HG03460 (cell line): ENCODE measurements at regions not wholly inside any gene's neighbourhood (a gene's known extent, or its start where the extent isn't known, plus 50 kb on each side); places are given as distances from the start of the nearest gene placed in this dataset.
"Not testable (repeated sequence)": the region's sequence is repeated elsewhere in the genome, so short reads cannot be mapped to it uniquely, and the experiment has no call there.

Experiments used
- ATAC-seq: cut with Tn5 transposase; IDR thresholded peaks from one replicate; pipeline ENCODE4 v1.9.1; 2021; ENCODE audit not compliant: unreplicated experiment

- ATAC-seq, result no peak
Observed at GRCh38 chr3:154684440-154684839, 254.4 kb upstream of the GPR149 start.

DNA sequence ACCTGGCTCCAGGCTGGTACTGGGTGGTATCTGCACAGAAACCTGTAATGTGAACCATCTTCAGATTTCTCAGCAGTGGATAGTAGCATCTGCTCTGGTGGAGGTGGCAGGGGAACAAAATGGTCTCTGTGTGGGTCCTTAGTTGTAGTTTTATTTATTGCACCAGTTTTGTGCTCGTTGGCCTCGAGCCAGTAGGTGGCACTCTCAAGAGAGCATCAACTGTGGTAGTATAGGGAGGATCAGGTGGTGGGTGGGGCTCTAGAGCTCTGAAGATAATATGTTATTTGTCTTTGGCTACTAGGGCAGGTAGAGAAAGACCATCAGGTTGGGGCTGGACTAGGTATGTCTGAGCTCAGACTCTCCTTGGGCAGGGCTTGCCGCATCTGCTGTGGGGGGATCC is 254.0 kb upstream of the GPR149 start:
- no peak for ATAC-seq

DNA sequence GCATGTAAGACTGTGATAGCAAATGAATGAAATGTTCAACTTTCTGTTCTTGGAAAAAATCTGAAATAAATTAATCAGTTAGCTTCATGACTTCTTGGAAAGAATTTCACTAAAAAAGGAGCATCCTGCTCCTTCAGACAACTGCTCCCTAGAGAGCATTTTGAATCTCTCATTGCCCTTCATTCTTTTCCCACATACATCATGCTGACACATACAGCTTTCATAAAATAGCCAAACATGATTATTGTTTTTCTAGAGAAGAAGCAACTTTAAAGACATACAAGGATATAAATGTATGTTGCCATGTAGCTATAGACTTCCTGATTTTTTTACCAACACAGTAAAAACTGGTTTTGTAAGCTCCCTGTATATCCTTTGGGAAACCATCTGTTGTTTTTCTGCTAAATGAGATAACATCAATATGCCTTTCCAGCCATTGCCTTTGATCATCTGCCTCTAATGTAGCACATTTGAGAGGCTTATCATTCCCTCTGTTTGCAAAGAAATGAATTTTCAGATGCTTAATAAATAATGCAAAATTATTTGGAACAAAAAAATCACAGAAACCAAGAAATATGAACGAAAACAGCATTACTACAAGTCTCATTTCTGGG is 248.2 kb upstream of the GPR149 start:
- ATAC-seq, result no peak

DNA sequence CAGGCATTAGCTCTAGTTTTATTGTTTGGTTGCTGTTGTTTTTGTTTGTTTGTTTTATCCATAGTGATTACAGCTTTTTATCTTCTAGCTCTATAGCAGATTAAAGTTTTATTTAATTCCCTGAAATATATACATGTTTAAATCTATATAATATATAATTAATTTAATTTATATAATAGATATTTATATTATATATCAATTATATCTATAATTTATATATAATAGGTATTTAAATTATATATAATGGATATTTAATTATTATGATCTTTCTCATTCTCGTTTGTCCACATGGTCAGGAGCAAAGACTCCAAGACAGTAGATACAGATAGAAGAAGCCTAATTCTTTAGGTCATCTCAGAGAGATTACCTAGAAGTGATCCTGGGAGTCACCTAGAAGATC is 238.8 kb upstream of the GPR149 start:
- ATAC-seq, result no peak

GRCh38 chr3:154668187-154668586 is 238.2 kb upstream of the GPR149 start:
- ATAC-seq, result no peak

- ATAC-seq, result no peak
Observed at GRCh38 chr3:154666542-154666941, 236.6 kb upstream of the GPR149 start.

- ATAC-seq, result no peak
Observed at GRCh38 chr3:154664714-154665113, 234.7 kb upstream of the GPR149 start.

- no peak for ATAC-seq
Observed at GRCh38 chr3:154662851-154663250, 232.9 kb upstream of the GPR149 start.

DNA sequence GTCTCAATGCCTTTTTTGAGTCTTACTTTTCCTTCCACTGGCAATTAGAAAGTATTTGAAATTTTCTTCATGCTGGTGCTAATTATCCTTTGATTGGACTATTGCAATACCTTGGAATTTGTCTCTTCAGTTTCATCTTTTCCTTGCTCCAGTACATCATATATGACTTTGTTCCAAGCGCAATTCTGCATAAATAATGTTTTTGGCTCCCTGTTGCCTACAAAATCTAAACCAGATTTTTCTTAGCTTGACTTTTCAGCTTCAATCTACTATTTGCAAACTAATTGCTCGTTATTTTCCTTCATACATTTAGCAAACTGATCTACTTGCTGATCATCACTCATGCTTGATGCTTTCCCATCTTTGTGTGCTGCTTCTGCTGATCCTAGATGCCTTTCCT is 230.8 kb upstream of the GPR149 start:
- no peak for ATAC-seq

- ATAC-seq, result no peak
Observed at GRCh38 chr3:154658000-154658399, 228.0 kb upstream of the GPR149 start.

DNA sequence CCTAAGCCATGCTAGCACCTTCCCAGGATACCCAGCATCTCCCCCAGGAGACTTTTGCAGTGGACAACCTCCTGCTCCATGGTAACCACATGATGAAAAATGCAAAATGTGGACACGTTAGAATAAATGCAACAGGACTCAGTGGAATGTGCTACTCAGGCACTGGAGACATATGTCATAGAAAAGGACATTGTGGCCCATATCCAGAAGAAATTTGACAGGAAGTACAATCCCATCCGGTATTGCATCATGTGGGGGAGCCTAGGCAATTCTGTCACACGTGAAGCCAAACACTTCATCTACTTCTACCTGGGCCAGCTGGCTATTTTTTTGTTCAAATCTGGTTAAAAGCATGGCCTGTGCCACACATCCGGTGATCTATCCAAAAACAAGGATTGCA is 227.2 kb upstream of the GPR149 start:
- ATAC-seq, result no peak

DNA sequence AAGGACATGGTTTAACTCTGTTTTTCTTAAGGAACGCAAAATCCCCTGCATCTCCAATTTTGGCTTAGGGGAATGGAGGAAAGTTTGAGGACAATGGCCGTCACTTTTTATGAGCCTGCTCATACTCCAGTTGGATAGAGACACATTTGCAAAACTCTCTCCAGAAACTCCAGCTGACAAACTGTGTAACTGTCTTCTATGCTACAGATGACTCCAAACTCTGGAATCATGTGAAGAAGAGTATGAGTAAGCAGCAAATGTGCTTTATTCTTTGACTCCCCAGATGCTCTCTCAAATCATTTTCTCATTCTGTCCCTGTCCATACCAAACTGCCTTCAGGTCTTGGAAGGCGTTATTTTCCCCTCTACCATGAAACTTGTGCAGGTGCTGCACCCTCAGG is 226.5 kb upstream of the GPR149 start:
- ATAC-seq, result no peak

- no peak for ATAC-seq
Observed at GRCh38 chr3:154642145-154642544, 212.2 kb upstream of the GPR149 start.

DNA sequence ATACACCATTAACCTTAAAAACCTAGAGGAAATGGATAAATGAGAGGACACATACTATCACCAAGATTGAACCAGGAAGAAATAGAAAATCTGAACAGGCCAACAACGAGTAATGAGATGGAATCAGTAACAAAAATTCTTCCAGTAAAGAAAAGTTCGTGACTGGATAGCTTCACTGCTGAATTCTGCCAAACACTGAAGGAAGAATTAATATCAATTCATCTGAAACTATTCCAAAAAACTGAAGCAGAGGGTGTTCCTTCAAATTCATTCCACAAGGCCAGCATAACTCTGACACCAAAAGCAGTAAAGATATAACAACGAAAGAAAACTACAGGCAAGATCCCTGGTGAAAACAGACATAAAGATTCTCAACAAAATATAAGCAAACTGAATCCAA is 195.8 kb upstream of the GPR149 start:
- ATAC-seq, result no peak

GRCh38 chr3:154619621-154620020 is 189.6 kb upstream of the GPR149 start:
- not testable (repeated sequence) for ATAC-seq

DNA sequence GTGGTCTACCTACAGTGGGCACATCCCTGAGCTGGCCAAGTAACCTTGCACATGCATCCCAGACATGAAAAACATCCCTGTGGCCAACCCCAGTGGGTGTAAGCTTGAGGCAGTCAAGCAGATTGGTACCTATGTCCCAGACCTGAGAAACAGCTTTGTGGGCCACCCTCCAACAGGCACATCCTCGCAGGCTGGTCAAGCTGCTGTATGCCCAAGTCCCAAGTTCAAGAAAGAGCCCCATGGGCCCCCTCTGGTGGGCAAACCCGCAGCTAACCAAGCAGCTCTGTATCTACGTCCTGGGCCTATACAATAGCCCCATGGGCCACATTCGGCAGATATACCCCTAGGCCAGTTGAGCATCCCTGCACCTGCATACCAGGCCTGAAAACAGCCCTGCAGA is 186.3 kb upstream of the GPR149 start:
- no peak for ATAC-seq

GRCh38 chr3:154615471-154615870 is 185.5 kb upstream of the GPR149 start:
- ATAC-seq, result no peak

DNA sequence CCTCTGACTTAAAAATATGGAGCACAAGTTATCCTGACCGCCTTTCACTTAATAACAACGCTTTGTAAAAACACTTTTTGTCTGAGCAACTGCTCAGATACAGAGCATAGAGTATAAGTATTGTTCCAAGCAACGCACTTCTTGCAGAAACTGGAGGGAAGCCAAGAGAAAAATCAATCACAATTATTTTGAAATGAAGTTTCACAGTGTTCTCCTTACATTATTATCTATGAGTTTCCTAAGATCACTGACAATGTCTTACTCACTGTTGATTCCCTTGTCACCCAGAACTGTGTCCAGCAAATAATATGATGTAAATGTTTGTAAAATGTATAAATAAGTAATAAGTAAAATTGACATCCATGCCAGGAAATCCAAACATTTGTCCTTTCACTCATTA is 184.6 kb upstream of the GPR149 start:
- ATAC-seq, result no peak

DNA sequence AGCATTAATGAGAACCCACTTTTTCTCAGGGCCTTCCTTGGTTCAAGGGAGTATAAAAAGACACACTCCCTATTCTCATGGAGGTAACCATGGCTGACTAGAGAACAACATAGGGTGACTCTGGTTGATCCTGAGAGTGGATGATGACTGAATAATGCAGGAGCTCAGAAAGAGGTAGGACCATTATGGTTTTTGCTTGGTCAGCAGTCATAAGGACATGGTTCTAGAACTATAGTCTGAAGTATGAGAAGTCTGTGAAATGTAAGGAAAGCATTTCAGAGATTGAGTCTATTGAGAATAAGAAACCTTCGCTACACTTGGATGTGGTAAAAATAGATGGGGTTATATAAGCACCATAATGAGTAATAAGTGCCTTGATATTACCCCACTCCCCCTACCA is 184.1 kb upstream of the GPR149 start:
- ATAC-seq, result no peak

- ATAC-seq, result no peak
Observed at GRCh38 chr3:154602241-154602640, 172.3 kb upstream of the GPR149 start.

DNA sequence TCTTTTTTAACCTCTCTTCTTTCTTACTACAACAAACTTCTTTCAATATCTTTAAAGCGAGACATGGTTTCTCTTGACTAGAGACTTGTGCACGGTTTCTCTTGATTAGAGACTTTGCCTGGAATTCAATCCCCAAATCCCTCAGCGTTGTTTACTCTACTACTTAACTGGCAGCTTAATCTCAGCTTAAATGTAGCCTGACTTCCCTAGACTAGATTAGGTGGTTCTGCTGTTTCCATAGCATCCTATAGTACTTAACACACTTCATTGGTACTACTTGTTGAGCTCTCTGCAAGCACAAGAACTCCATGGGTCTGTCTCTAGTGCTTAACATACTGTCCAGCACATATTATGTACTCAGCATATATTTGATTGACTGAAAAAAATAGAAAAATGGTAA is 168.2 kb upstream of the GPR149 start:
- ATAC-seq, result no peak

DNA sequence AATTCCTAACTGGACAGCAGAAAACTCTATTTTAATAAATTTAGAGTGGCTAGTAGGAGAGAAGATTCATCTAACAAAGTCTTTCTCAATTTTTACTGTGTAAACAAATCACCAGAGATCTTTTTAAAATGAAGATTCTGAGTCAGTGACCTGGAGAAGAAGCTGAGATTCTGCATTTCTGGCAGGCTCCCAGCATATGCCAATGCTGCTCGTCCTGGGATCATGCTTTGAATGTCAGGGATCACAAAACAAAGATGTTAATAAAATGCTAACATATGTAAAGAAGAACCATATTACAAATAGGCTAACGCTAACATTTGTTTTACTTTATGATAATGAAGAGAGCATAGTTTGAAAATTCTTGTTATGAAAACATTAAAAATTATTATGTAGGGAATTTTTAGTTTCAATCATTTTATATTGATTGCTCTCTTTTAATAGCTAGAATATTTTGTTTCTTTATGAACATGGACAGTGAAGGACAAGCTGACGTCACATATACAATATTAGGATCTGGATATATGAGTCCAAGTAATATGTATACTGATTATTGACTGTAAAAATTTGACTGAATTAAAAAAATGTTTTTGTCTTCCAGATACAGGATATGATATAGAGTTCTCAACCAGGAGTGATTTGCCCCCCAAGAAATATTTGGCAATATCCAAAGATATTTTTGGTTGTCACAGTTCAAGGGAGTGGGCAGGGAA is 160.8 kb upstream of the GPR149 start:
- ATAC-seq, result no peak

DNA sequence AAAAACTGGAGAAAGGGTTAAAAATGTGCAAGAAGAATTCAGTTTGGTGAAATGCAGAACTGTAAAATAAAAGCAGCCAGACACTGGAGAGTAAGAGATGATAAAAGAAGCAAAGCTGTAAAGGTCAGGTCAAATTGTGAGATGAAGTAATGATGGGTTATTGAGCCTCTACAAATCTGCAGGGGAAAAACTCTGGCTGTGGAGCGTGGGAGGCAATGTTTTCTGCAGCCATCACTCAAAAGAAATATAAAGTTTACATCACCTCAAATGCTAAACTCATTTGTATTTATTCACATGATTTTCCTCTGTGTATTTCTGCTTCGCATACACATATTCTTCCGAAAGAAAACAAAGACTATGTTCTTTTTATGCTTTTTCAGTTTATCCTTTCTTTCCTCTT is 158.8 kb upstream of the GPR149 start:
- no peak for ATAC-seq
